ENCODE measurements at regions not wholly inside any gene's neighbourhood (a gene's known extent, or its start where the extent isn't known, plus 50 kb on each side); places are given as distances from the start of the nearest gene placed in this dataset.

DNA sequence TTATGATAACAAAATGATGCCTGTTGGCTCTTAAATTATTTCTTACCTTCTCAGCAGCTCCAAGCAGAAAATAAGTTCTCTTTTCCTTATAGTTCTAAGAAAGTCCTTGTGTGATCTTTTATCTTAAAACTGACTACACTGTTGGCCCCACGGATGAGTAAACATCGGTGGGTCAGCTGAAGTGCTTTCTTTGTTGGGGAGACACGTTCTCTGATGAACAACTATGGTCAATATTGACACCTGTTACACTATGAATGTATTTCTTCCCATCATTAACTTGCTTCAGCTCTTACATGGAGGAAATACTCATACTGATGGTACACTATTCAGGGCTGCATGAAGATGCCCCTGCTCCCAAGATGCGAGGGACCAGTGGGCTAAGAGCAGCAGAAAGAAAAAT, 110.8 kb upstream of the EEA1 start:
- no peaks in the 10 kb centered on the region for H3K4me1 Mint-ChIP-seq
- H3K27ac Mint-ChIP-seq (ENCODE audit: low read depth), result no peak overlapping the region
- no peaks in the 10 kb centered on the region for H3K36me3 Mint-ChIP-seq (ENCODE audit: insufficient read depth)
- no peaks in the 10 kb centered on the region for H3K9me3 Mint-ChIP-seq
- H3K27me3 Mint-ChIP-seq, result peaks cover 70% of the 10 kb centered on the region
- DNase-seq (ENCODE audit: low spot score in 2 of 2) (no peak), ATAC-seq (replicated peaks; ENCODE audit: extremely low read depth, poor library complexity, severe bottlenecking) (no peak)
- H3K4me3 Mint-ChIP-seq, result no peak overlapping the region

DNA sequence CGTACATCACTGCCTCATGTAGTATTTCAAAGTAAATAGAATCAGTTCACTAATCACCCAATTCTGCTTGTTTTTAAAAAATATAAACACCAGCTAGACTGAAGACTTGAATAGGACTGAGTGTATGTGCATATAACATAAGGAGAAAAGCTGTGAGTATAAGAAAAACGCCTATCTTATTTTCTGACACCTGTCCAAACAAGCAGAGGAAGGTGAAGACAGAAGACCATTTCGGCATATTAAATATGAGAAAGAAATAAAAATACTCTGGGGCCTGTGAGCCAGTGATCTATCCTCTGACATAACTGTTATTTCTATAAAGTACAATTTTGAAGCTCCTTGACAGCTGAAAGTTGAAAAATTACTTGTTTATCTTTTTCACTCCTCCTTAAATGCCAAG, 111.3 kb upstream of the EEA1 start:
- no peak overlapping the region for H3K27ac Mint-ChIP-seq (ENCODE audit: low read depth)
- H3K36me3 Mint-ChIP-seq (ENCODE audit: insufficient read depth), result no peaks in the 10 kb centered on the region
- ATAC-seq (replicated peaks; ENCODE audit: extremely low read depth, poor library complexity, severe bottlenecking), result no peak
- no peak for DNase-seq (ENCODE audit: low spot score in 2 of 2)
- no peaks in the 10 kb centered on the region for H3K4me1 Mint-ChIP-seq
- no peak overlapping the region for H3K4me3 Mint-ChIP-seq
- no peaks in the 10 kb centered on the region for H3K9me3 Mint-ChIP-seq
- peaks cover 66% of the 10 kb centered on the region for H3K27me3 Mint-ChIP-seq

DNA sequence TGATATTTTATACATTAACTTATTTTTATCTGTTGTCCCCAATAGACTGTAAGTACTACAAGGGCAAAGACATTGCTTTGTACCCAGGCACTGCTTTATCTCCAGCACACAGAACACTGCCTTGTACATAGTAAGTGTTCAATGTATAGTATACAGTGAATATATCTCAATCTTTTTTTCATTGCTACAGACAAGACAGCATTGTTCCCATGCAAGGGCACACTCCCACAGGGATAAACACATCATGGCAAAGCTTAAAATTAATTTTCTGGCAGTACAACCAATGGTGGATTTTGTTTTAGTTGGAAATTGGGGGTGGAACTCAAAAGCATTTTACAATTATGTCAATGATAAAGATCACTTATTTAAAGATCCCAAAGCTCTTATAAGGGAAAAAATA, 112.3 kb upstream of the EEA1 start:
- no peaks in the 10 kb centered on the region for H3K36me3 Mint-ChIP-seq (ENCODE audit: insufficient read depth)
- no peak for ATAC-seq (replicated peaks; ENCODE audit: extremely low read depth, poor library complexity, severe bottlenecking)
- H3K9me3 Mint-ChIP-seq, result no peaks in the 10 kb centered on the region
- H3K27me3 Mint-ChIP-seq, result peaks cover 68% of the 10 kb centered on the region
- H3K4me1 Mint-ChIP-seq, result no peaks in the 10 kb centered on the region
- no peak overlapping the region for H3K4me3 Mint-ChIP-seq
- no peak overlapping the region for H3K27ac Mint-ChIP-seq (ENCODE audit: low read depth)
- DNase-seq (ENCODE audit: low spot score in 2 of 2), result no peak

- Mint-ChIP-seq H3K4me3 (no peak overlapping the region), H3K27me3 (peaks cover 70% of the 10 kb centered on the region), H3K9me3 (no peaks in the 10 kb centered on the region), H3K4me1 (no peaks in the 10 kb centered on the region), H3K36me3 (ENCODE audit: insufficient read depth) (no peaks in the 10 kb centered on the region), H3K27ac (ENCODE audit: low read depth) (no peak overlapping the region)
- DNase-seq (ENCODE audit: low spot score in 2 of 2) (no peak), ATAC-seq (replicated peaks; ENCODE audit: extremely low read depth, poor library complexity, severe bottlenecking) (no peak)
Measured at GRCh38 chr12:93042283-93042682, 113.2 kb upstream of the EEA1 start.

GRCh38 chr12:93042684-93043083, 113.6 kb upstream of the EEA1 start:
- Mint-ChIP-seq H3K27ac (ENCODE audit: low read depth) (no peak overlapping the region), H3K9me3 (no peaks in the 10 kb centered on the region), H3K27me3 (peaks cover 70% of the 10 kb centered on the region), H3K4me1 (no peaks in the 10 kb centered on the region), H3K36me3 (ENCODE audit: insufficient read depth) (no peaks in the 10 kb centered on the region), H3K4me3 (no peak overlapping the region)
- DNase-seq (ENCODE audit: low spot score in 2 of 2) (no peak), ATAC-seq (replicated peaks; ENCODE audit: extremely low read depth, poor library complexity, severe bottlenecking) (no peak)

DNA sequence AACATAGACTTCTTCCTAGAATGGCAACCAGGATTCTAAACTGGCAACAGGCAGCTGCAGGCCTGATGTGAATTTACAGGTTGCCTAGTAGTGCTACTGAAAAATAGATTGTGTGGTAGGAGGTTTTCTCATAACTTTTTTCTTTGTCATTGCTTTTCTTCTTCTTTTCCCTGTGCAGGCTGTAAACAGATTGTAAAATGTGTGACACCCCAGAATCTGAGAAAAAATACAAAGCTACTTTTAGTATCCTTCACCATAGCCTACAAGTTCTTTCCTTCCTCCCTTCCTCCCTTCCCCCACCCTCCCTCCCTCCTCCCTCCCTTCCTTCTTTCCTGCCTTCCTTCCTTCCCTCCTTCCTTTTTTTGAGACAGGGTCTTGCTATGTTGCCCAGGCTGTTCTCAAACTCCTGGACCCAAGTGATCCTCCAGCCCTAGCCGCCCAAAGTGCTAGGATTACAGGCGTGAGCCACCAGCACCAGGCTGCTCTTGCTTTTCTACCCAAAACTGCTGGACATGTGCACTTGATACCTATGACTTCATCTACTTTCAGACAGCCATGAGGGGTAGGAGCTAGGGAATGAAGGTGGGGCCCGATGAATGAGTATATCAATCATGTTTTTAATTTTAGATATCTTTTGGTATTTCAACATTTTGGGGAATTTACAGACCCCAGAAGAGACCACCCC, 114.2 kb upstream of the EEA1 start:
- ATAC-seq (replicated peaks; ENCODE audit: extremely low read depth, poor library complexity, severe bottlenecking), result no peak
- H3K4me1 Mint-ChIP-seq, result no peaks in the 10 kb centered on the region
- H3K4me3 Mint-ChIP-seq, result no peak overlapping the region
- H3K27ac Mint-ChIP-seq (ENCODE audit: low read depth), result no peak overlapping the region
- no peaks in the 10 kb centered on the region for H3K36me3 Mint-ChIP-seq (ENCODE audit: insufficient read depth)
- H3K9me3 Mint-ChIP-seq, result no peaks in the 10 kb centered on the region
- H3K27me3 Mint-ChIP-seq, result peaks cover 74% of the 10 kb centered on the region
- DNase-seq (ENCODE audit: low spot score in 2 of 2), result no peak

- Mint-ChIP-seq H3K9me3 (no peaks in the 10 kb centered on the region), H3K36me3 (ENCODE audit: insufficient read depth) (no peaks in the 10 kb centered on the region), H3K27me3 (peaks cover 74% of the 10 kb centered on the region), H3K4me3 (no peak overlapping the region), H3K4me1 (no peaks in the 10 kb centered on the region), H3K27ac (ENCODE audit: low read depth) (no peak overlapping the region)
- no peak for ATAC-seq (replicated peaks; ENCODE audit: extremely low read depth, poor library complexity, severe bottlenecking)
- no peak for DNase-seq (ENCODE audit: low spot score in 2 of 2)
Measured at GRCh38 chr12:93043877-93044209, 114.7 kb upstream of the EEA1 start.

DNA sequence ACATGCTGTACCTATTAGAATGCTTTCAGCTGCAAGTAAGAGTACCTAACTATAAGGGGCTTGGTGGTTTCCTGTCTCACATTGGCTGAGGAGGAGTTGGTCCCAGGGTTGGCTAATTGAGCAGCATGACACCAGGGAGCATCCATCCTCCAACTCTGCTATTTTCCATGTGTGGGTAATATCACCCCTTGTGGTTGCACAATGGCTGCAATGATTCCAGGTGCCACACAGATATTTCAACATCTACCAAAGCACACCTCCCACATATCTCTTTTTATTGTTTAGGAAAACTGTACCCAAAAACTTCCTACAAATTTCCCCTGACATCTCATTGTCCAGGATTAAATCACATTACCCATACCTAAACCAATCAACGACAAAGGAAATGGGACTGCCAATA, 118.0 kb upstream of the EEA1 start:
- H3K27me3 Mint-ChIP-seq, result peaks cover 73% of the 10 kb centered on the region

GRCh38 chr12:93048656-93049055, 119.6 kb upstream of the EEA1 start:
- H3K4me1 Mint-ChIP-seq, result no peaks in the 10 kb centered on the region
- H3K27me3 Mint-ChIP-seq, result peaks cover 67% of the 10 kb centered on the region
- no peak for ATAC-seq (replicated peaks; ENCODE audit: extremely low read depth, poor library complexity, severe bottlenecking)
- no peak for DNase-seq (ENCODE audit: low spot score in 2 of 2)
- no peaks in the 10 kb centered on the region for H3K9me3 Mint-ChIP-seq
- no peaks in the 10 kb centered on the region for H3K36me3 Mint-ChIP-seq (ENCODE audit: insufficient read depth)
- no peak overlapping the region for H3K27ac Mint-ChIP-seq (ENCODE audit: low read depth)
- no peak overlapping the region for H3K4me3 Mint-ChIP-seq

More for the DNA sequence above, 118.0 kb upstream of the EEA1 start:
- ATAC-seq (replicated peaks; ENCODE audit: extremely low read depth, poor library complexity, severe bottlenecking) (no peak), DNase-seq (ENCODE audit: low spot score in 2 of 2) (no peak)
- no peaks in the 10 kb centered on the region for H3K9me3 Mint-ChIP-seq
- H3K4me3 Mint-ChIP-seq, result no peak overlapping the region
- no peaks in the 10 kb centered on the region for H3K36me3 Mint-ChIP-seq (ENCODE audit: insufficient read depth)
- H3K4me1 Mint-ChIP-seq, result no peaks in the 10 kb centered on the region
- H3K27ac Mint-ChIP-seq (ENCODE audit: low read depth), result no peak overlapping the region

- no peak for ATAC-seq (replicated peaks; ENCODE audit: extremely low read depth, poor library complexity, severe bottlenecking)
- H3K27ac Mint-ChIP-seq (ENCODE audit: low read depth), result no peak overlapping the region
Measured at GRCh38 chr12:93050026-93050747, 121.1 kb upstream of the EEA1 start.

GRCh38 chr12:93050748-93051081, 121.6 kb upstream of the EEA1 start:
- Mint-ChIP-seq H3K4me3 (no peak overlapping the region), H3K27ac (ENCODE audit: low read depth) (no peak overlapping the region), H3K4me1 (no peaks in the 10 kb centered on the region), H3K36me3 (ENCODE audit: insufficient read depth) (no peaks in the 10 kb centered on the region), H3K27me3 (peaks cover 66% of the 10 kb centered on the region), H3K9me3 (no peaks in the 10 kb centered on the region)
- ATAC-seq (replicated peaks; ENCODE audit: extremely low read depth, poor library complexity, severe bottlenecking) (no peak), DNase-seq (ENCODE audit: low spot score in 2 of 2) (no peak)

More at GRCh38 chr12:93050026-93050747, 121.1 kb upstream of the EEA1 start:
- H3K4me3 Mint-ChIP-seq, result no peak overlapping the region
- peaks cover 66% of the 10 kb centered on the region for H3K27me3 Mint-ChIP-seq
- H3K9me3 Mint-ChIP-seq, result no peaks in the 10 kb centered on the region
- no peaks in the 10 kb centered on the region for H3K36me3 Mint-ChIP-seq (ENCODE audit: insufficient read depth)
- no peak for DNase-seq (ENCODE audit: low spot score in 2 of 2)
- no peaks in the 10 kb centered on the region for H3K4me1 Mint-ChIP-seq

GRCh38 chr12:93054021-93054420, 124.9 kb upstream of the EEA1 start:
- no peak for DNase-seq (ENCODE audit: low spot score in 2 of 2)
- Mint-ChIP-seq H3K27me3 (peaks cover 54% of the 10 kb centered on the region), H3K4me3 (no peak overlapping the region), H3K9me3 (no peaks in the 10 kb centered on the region), H3K4me1 (no peaks in the 10 kb centered on the region), H3K36me3 (ENCODE audit: insufficient read depth) (no peaks in the 10 kb centered on the region), H3K27ac (ENCODE audit: low read depth) (no peak overlapping the region)
- no peak for ATAC-seq (replicated peaks; ENCODE audit: extremely low read depth, poor library complexity, severe bottlenecking)

DNA sequence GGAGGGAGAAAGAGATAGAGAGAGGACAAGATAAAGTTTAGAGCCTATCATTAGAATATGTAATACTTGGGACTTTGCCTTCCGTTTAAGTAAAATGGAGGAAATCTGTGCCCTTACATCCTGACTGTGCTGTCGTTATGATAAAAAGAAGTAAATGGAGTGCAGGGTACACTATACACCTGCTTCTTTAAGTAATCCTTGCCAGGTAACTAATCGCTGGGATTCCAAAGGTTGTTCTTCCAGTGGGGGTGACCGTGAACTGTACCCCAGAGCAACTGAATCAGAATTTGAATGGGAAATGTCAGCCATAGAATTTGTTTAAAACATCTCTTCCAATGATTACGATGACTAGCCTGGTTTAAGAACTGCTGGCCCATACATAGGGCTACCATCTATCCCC, 126.1 kb upstream of the EEA1 start:
- DNase-seq (ENCODE audit: low spot score in 2 of 2) (no peak), ATAC-seq (replicated peaks; ENCODE audit: extremely low read depth, poor library complexity, severe bottlenecking) (no peak)
- Mint-ChIP-seq H3K4me3 (no peak overlapping the region), H3K27ac (ENCODE audit: low read depth) (no peak overlapping the region), H3K27me3 (peaks cover 62% of the 10 kb centered on the region), H3K9me3 (no peaks in the 10 kb centered on the region), H3K36me3 (ENCODE audit: insufficient read depth) (no peaks in the 10 kb centered on the region), H3K4me1 (no peaks in the 10 kb centered on the region)

Measured in central memory CD8-positive, alpha-beta T cell (primary cell).